HCT116 (cell line): ENCODE measurements at regions not wholly inside any gene's neighbourhood (a gene's known extent, or its start where the extent isn't known, plus 50 kb on each side); places are given as distances from the start of the nearest gene placed in this dataset.

Experiments used
- ATAC-seq: fragments of 200-7000 bp; cut with Tn5 transposase; 2 replicates; pipeline ENCODE4 v1.9.1; 2020; ENCODE audit warnings: mild to moderate bottlenecking, moderate library complexity
- BruUV-seq: library from RNA; stranded (reverse); fragments of 400-500 nt; replicated peaks from 2 replicates; lab custom pipeline; 2021; lab: Mats Ljungman, UMichigan
- CTCF ChIA-PET: fragments of 300-600 bp; sonication (Branson Sonifier 250); formaldehyde crosslinking; loops from one replicate; lab custom pipeline; 2021; ENCODE audit warnings: antibody characterized with exemption; lab: Charles Lee
- POLR2A ChIA-PET: fragments of 300-600, 350-600 bp; sonication (Branson Sonifier 250); formaldehyde crosslinking; loops from one replicate; lab custom pipeline; 2021; ENCODE audit warnings: antibody characterized with exemption; lab: Charles Lee
- RAD21 ChIA-PET, 2 experiments: fragments of 300-600 bp; sonication (Branson Sonifier 250); formaldehyde crosslinking; loops; one replicate each; lab custom pipeline; 2023; ENCODE audit warnings: low total read pairs in 2 of 2; ENCODE audit not compliant: uncharacterized antibody in 2 of 2, unreplicated experiment in 2 of 2, low non-redundant PET in 1 of 2; lab: Charles Lee
- DNase-seq: peaks from one replicate; pipeline ENCODE4 v3.0.0-alpha.2; 2010; ENCODE audit warnings: low read depth, low spot score
- H2AFZ ChIP-seq: fragments of 200-600 bp; shearing (Covaris generic), sonication (generic); 2 replicates; pipeline ENCODE4 v1.6.1; 2017; ENCODE audit warnings: low read depth, mixed run types, mixed read lengths, antibody characterized with exemption, low read length; ENCODE audit not compliant: poor library complexity, severe bottlenecking
- H3K27ac ChIP-seq: 2 replicates; pipeline ENCODE4 v1.5.1; 2012; ENCODE audit warnings: low read depth, low read length
- H3K27me3 ChIP-seq: fragments of 200-600 bp; sonication (generic); 2 replicates; pipeline ENCODE4 v1.6.1; 2016; ENCODE audit warnings: mixed run types, low read length, mixed read lengths; ENCODE audit not compliant: insufficient read depth
- H3K36me3 ChIP-seq, 2 experiments: fragments of 200-500 bp in 1 of 2; fragments of 200-600 bp in 1 of 2; sonication (Bioruptor generic) in 1 of 2; sonication (generic) in 1 of 2; 2 replicates each; pipeline versions ENCODE4 v1.5.1 to v1.6.1; 2014 to 2016; ENCODE audit warnings: low read length in 2 of 2, inconsistent platforms in 1 of 2, mixed read lengths in 1 of 2, mixed run types in 1 of 2; ENCODE audit not compliant: insufficient read depth in 2 of 2, control insufficient read depth in 1 of 2
- H3K4me1 ChIP-seq, 2 experiments: fragments of 200-600 bp in 1 of 2; sonication (generic) in 1 of 2; 2 replicates each; pipeline versions ENCODE4 v1.5.1 to v1.6.1; 2012 to 2017; ENCODE audit warnings: low read length in 2 of 2, inconsistent platforms in 1 of 2, mild to moderate bottlenecking in 1 of 2, mixed read lengths in 1 of 2, mixed run types in 1 of 2, moderate library complexity in 1 of 2; ENCODE audit not compliant: insufficient read depth in 2 of 2, control insufficient read depth in 1 of 2
- H3K4me2 ChIP-seq: fragments of 200-600 bp; sonication (generic); 2 replicates; pipeline ENCODE4 v1.6.1; 2017; ENCODE audit warnings: mixed run types, low read length, mixed read lengths
- H3K4me3 ChIP-seq, 2 experiments: fragments of 200-600 bp in 1 of 2; sonication (generic) in 1 of 2; replicated peaks in 1 of 2; 2 replicates each; pipeline ENCODE4 v1.5.1; 2011 to 2016; ENCODE audit warnings: low read length in 2 of 2, control low read depth in 1 of 2, low read depth in 1 of 2, mild to moderate bottlenecking in 1 of 2, mixed read lengths in 1 of 2, mixed run types in 1 of 2
- H3K79me2 ChIP-seq: fragments of 200-600 bp; sonication (generic); 2 replicates; pipeline ENCODE4 v1.6.1; 2017; ENCODE audit warnings: mild to moderate bottlenecking, mixed run types, low read length, moderate library complexity, mixed read lengths; ENCODE audit not compliant: insufficient read depth
- H3K9ac ChIP-seq: fragments of 200-600 bp; sonication (generic); 2 replicates; pipeline ENCODE4 v1.6.1; 2016; ENCODE audit warnings: low read length, mixed read lengths
- H3K9me2 ChIP-seq: fragments of 200-600 bp; sonication (generic), shearing (Covaris generic); 2 replicates; pipeline ENCODE4 v1.6.1; 2017; ENCODE audit warnings: mixed run types, mild to moderate bottlenecking, moderate library complexity; ENCODE audit not compliant: insufficient read depth
- H3K9me3 ChIP-seq, 2 experiments: fragments of 200-500 bp in 1 of 2; fragments of 200-600 bp in 1 of 2; sonication (Bioruptor generic) in 1 of 2; sonication (generic) in 1 of 2; 2 replicates each; pipeline ENCODE4 v1.6.1; 2014 to 2017; ENCODE audit warnings: low read length in 2 of 2, mixed read lengths in 2 of 2, inconsistent platforms in 1 of 2, low read depth in 1 of 2, mild to moderate bottlenecking in 1 of 2, mixed run types in 1 of 2, moderate library complexity in 1 of 2; ENCODE audit not compliant: control insufficient read depth in 1 of 2, insufficient read depth in 1 of 2
- H4K20me1 ChIP-seq: fragments of 200-600 bp; sonication (generic), shearing (Covaris generic); 2 replicates; pipeline ENCODE4 v1.6.1; 2017; ENCODE audit warnings: mixed run types, mild to moderate bottlenecking, moderate library complexity; ENCODE audit not compliant: insufficient read depth
- ELF1 ChIP-seq: IDR thresholded peaks from 2 replicates; pipeline ENCODE4 v1.6.1; 2012; ENCODE audit warnings: low read depth, borderline replicate concordance
- POLR2A ChIP-seq: IDR thresholded peaks from 2 replicates; pipeline ENCODE4 v1.7.0; 2011; ENCODE audit warnings: borderline replicate concordance; ENCODE audit not compliant: insufficient read depth, insufficient read length; ENCODE audit errors: extremely low read depth
- RAD21 ChIP-seq: IDR thresholded peaks from 2 replicates; pipeline ENCODE4 v1.6.1; 2012; ENCODE audit warnings: low read depth, mild to moderate bottlenecking
- SP1 ChIP-seq: IDR thresholded peaks from 2 replicates; pipeline ENCODE4 v1.6.1; 2012; ENCODE audit warnings: low read depth
- YY1 ChIP-seq: IDR thresholded peaks from 2 replicates; pipeline ENCODE4 v1.6.1; 2011; ENCODE audit warnings: low read length, low read depth, moderate library complexity, mild to moderate bottlenecking; ENCODE audit not compliant: insufficient replicate concordance; ENCODE audit errors: extremely low read depth
- ZBTB33 ChIP-seq: IDR thresholded peaks from 2 replicates; pipeline ENCODE4 v1.6.1; 2011; ENCODE audit warnings: mild to moderate bottlenecking, low read length, moderate library complexity; ENCODE audit not compliant: insufficient replicate concordance; ENCODE audit errors: extremely low read depth
- intact Hi-C: fragments of 100-400 bp; cut with micrococcal nuclease; formaldehyde crosslinking; loops from 2 replicates; pipeline ENCODE4 v1.10.0; 2022
- TF ChIP-seq, protein P1 (sequence below): IDR thresholded peaks from 2 replicates; pipeline ENCODE4 v1.6.1; 2012

GRCh38 chr12:31804185-31804504 is 75.3 kb upstream of the AMN1 start (continued):
- TF ChIP-seq YY1 (no peak), POLR2A (no peak), ELF1 (no peak), ZBTB33 (no peak), SP1 (no peak)

GRCh38 chr12:31803306-31804184 is 74.7 kb upstream of the AMN1 start:
- intact Hi-C loops, result no loop called here
- no peak overlapping the region for H3K4me2 ChIP-seq
- ChIA-PET RAD21 (no interaction called here), CTCF (no interaction called here), POLR2A (no interaction called here)
- no peak overlapping the region for H3K9ac ChIP-seq
- no TSS peak for BruUV-seq
- H3K4me1 ChIP-seq, result no peaks in the 10 kb centered on the region
- H3K27ac ChIP-seq, result no peak overlapping the region
- no peaks in the 10 kb centered on the region for H4K20me1 ChIP-seq
- no peaks in the 10 kb centered on the region for H3K79me2 ChIP-seq
- TF ChIP-seq RAD21, result no peak
- TF ChIP-seq, protein P1, sequence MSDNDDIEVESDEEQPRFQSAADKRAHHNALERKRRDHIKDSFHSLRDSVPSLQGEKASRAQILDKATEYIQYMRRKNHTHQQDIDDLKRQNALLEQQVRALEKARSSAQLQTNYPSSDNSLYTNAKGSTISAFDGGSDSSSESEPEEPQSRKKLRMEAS, result no peak
- DNase-seq (no peak), ATAC-seq (no peak)
- no peaks in the 10 kb centered on the region for H3K27me3 ChIP-seq
- no peak overlapping the region for H3K4me3 ChIP-seq
- no peaks in the 10 kb centered on the region for H3K36me3 ChIP-seq
- H3K9me2 ChIP-seq, result no peaks in the 10 kb centered on the region
- H3K9me3 ChIP-seq, result no peaks in the 10 kb centered on the region
- H2AFZ ChIP-seq, result peak overlapping the region; percentile 66
